GM23338 (cell line): ENCODE measurements at regions not wholly inside any gene's neighbourhood (a gene's known extent, or its start where the extent isn't known, plus 50 kb on each side); places are given as distances from the start of the nearest gene placed in this dataset.

ENCODE experiments used
- EZH2 ChIP-seq: fragments of 200-600 bp; sonication (generic); IDR thresholded peaks from one replicate; pipeline ENCODE4 v1.8.0; 2017; ENCODE audit warnings: antibody characterized with exemption, mild to moderate bottlenecking, low read depth; ENCODE audit not compliant: unreplicated experiment
- POLR2AphosphoS5 ChIP-seq: IDR thresholded peaks from 2 replicates; pipeline ENCODE4 v1.6.1; 2016; ENCODE audit warnings: antibody characterized with exemption, low read depth

DNA sequence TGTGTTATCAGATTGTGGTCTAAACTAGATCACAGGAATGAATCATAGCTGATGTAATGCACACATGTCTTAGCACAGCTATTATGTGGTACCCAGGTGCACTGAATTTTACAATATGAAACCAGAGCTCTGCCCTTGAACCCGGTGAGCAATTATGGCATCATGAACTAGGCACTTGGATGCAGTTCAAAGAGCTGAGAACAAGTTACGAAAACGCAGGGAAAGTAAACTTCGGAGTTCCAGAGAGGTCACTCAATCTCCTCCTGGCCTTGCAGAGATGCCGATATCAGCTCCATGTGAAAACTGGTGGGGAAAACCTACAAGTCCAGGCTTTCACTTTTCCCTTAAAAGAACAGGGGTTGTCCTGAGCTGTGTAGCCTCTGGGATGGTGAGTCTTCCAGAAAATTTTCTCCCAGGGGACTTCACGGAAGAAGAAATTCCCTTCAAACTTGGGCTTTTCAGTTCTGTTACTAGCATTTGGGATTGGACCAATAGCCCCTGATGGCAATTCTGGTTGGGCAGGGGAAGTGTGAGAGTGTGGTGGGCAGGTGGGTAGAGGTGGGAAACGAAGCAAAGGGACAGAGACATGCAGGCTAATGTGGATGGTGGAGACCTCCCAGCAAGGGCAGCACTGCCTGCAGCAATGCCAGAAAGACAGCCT lies 71.1 kb upstream of the SH3BP4 start:
- TF ChIP-seq POLR2AphosphoS5, result no peak
- no peak for TF ChIP-seq EZH2
